Activated CD4-positive, alpha-beta memory T cell treated with anti-CD3 and anti-CD28 coated beads for 36 hours (primary cell): ENCODE measurements at regions not wholly inside any gene's neighbourhood (a gene's known extent, or its start where the extent isn't known, plus 50 kb on each side); places are given as distances from the start of the nearest gene placed in this dataset.

Experiments
- CTCF ChIA-PET: fragments of 350-600 bp; sonication (Branson Sonifier 250); formaldehyde crosslinking; loops from one replicate; lab custom pipeline; 2021; ENCODE audit warnings: antibody characterized with exemption, inconsistent platforms; lab: Charles Lee
- POLR2A ChIA-PET: fragments of 350-600 bp; sonication (Branson Sonifier 250); formaldehyde crosslinking; loops from one replicate; lab custom pipeline; 2021; ENCODE audit warnings: antibody characterized with exemption; lab: Charles Lee
- DNase-seq: peaks from one replicate; pipeline ENCODE4 v3.0.0-alpha.2; 2020
- H3K27ac Mint-ChIP-seq: one replicate; pipeline ENCODE4 v1.8.0; 2021; ENCODE audit warnings: mixed read lengths
- H3K27me3 Mint-ChIP-seq: one replicate; pipeline ENCODE4 v1.8.0; 2021; ENCODE audit warnings: mixed read lengths
- H3K36me3 Mint-ChIP-seq: one replicate; pipeline ENCODE4 v1.8.0; 2021; ENCODE audit warnings: mixed read lengths
- H3K4me1 Mint-ChIP-seq: one replicate; pipeline ENCODE4 v1.8.0; 2021; ENCODE audit warnings: low read depth, mixed read lengths
- H3K4me3 Mint-ChIP-seq: one replicate; pipeline ENCODE4 v1.8.0; 2021; ENCODE audit warnings: mild to moderate bottlenecking, mixed read lengths
- H3K9me3 Mint-ChIP-seq: one replicate; pipeline ENCODE4 v1.8.0; 2021; ENCODE audit warnings: mixed read lengths
- intact Hi-C: fragments of 100-400 bp; cut with micrococcal nuclease; formaldehyde crosslinking; loops from one replicate; pipeline ENCODE4 v1.15.1; 2023

GRCh38 chr1:201686714-201687455, 142.1 kb upstream of the IPO9 start:
- ChIA-PET POLR2A (no interaction called here), CTCF (interaction anchor here (1.1 kb wide), 1 partner anchor 127 kb away, joined by 4 read pairs; no protein-coding TSS in a partner anchor)
- Mint-ChIP-seq H3K4me3 (no peak overlapping the region), H3K27me3 (no peaks in the 10 kb centered on the region), H3K9me3 (no peaks in the 10 kb centered on the region), H3K4me1 (no peaks in the 10 kb centered on the region), H3K27ac (no peak overlapping the region), H3K36me3 (no peaks in the 10 kb centered on the region)
- no peak for DNase-seq
- intact Hi-C loops: no loop called here

- no peaks in the 10 kb centered on the region for H3K9me3 Mint-ChIP-seq
- no peak for DNase-seq
- intact Hi-C loops: no loop called here
- no peaks in the 10 kb centered on the region for H3K36me3 Mint-ChIP-seq
- H3K4me3 Mint-ChIP-seq: no peak overlapping the region
- no peaks in the 10 kb centered on the region for H3K4me1 Mint-ChIP-seq
- H3K27me3 Mint-ChIP-seq: no peaks in the 10 kb centered on the region
- H3K27ac Mint-ChIP-seq: no peak overlapping the region
- ChIA-PET POLR2A (no interaction called here), CTCF (interaction anchor here (1.0 kb wide), 1 partner anchor 15 kb away, joined by 3 read pairs; no protein-coding TSS in a partner anchor)
Measured at GRCh38 chr1:201688514-201688913, 140.4 kb upstream of the IPO9 start.

GRCh38 chr1:201689647-201690046, 139.3 kb upstream of the IPO9 start:
- H3K4me1 Mint-ChIP-seq: no peaks in the 10 kb centered on the region
- intact Hi-C loops: no loop called here
- no peak overlapping the region for H3K27ac Mint-ChIP-seq
- no peaks in the 10 kb centered on the region for H3K36me3 Mint-ChIP-seq
- no peak for DNase-seq
- H3K9me3 Mint-ChIP-seq: no peaks in the 10 kb centered on the region
- H3K4me3 Mint-ChIP-seq: no peak overlapping the region
- CTCF ChIA-PET: interaction anchor here (1.0 kb wide), 1 partner anchor 14 kb away, joined by 3 read pairs; no protein-coding TSS in a partner anchor
- no peaks in the 10 kb centered on the region for H3K27me3 Mint-ChIP-seq
- POLR2A ChIA-PET: no interaction called here

- ChIA-PET CTCF (no interaction called here), POLR2A (no interaction called here)
- H3K9me3 Mint-ChIP-seq: no peaks in the 10 kb centered on the region
Measured at GRCh38 chr1:201690528-201690927, 138.4 kb upstream of the IPO9 start.

GRCh38 chr1:201691716-201692554, 137.0 kb upstream of the IPO9 start:
- H3K9me3 Mint-ChIP-seq: no peaks in the 10 kb centered on the region
- H3K27ac Mint-ChIP-seq: no peak overlapping the region
- intact Hi-C loops: no loop called here
- no peaks in the 10 kb centered on the region for H3K4me1 Mint-ChIP-seq
- H3K36me3 Mint-ChIP-seq: no peaks in the 10 kb centered on the region
- ChIA-PET POLR2A (no interaction called here), CTCF (interaction anchor here (0.6 kb wide), 1 partner anchor 23 kb away, joined by 4 read pairs; no protein-coding TSS in a partner anchor)
- H3K27me3 Mint-ChIP-seq: no peaks in the 10 kb centered on the region
- DNase-seq: no peak
- H3K4me3 Mint-ChIP-seq: no peak overlapping the region

More at GRCh38 chr1:201690528-201690927, 138.4 kb upstream of the IPO9 start:
- no peaks in the 10 kb centered on the region for H3K36me3 Mint-ChIP-seq
- no peak for DNase-seq
- no peaks in the 10 kb centered on the region for H3K4me1 Mint-ChIP-seq
- H3K4me3 Mint-ChIP-seq: no peak overlapping the region
- intact Hi-C loops: no loop called here
- H3K27me3 Mint-ChIP-seq: no peaks in the 10 kb centered on the region
- no peak overlapping the region for H3K27ac Mint-ChIP-seq

GRCh38 chr1:201692555-201693394, 136.2 kb upstream of the IPO9 start:
- POLR2A ChIA-PET: no interaction called here
- H3K27ac Mint-ChIP-seq: no peak overlapping the region
- no peak for DNase-seq
- H3K27me3 Mint-ChIP-seq: no peaks in the 10 kb centered on the region
- no peak overlapping the region for H3K4me3 Mint-ChIP-seq
- intact Hi-C loops: no loop called here
- CTCF ChIA-PET: interaction anchor here (0.6 kb wide), 1 partner anchor 22 kb away, joined by 4 read pairs; no protein-coding TSS in a partner anchor
- no peaks in the 10 kb centered on the region for H3K36me3 Mint-ChIP-seq
- H3K4me1 Mint-ChIP-seq: no peaks in the 10 kb centered on the region
- H3K9me3 Mint-ChIP-seq: no peaks in the 10 kb centered on the region

GRCh38 chr1:201693890-201694607, 134.9 kb upstream of the IPO9 start:
- H3K27me3 Mint-ChIP-seq: no peaks in the 10 kb centered on the region
- H3K4me1 Mint-ChIP-seq: no peaks in the 10 kb centered on the region
- no peaks in the 10 kb centered on the region for H3K36me3 Mint-ChIP-seq
- no peaks in the 10 kb centered on the region for H3K9me3 Mint-ChIP-seq
- no peak overlapping the region for H3K4me3 Mint-ChIP-seq
- intact Hi-C loops: no loop called here
- ChIA-PET CTCF (interaction anchor here (0.7 to 1.5 kb wide), 2 partner anchors 10 to 16 kb away, joined by 3 to 6 read pairs; no protein-coding TSS in a partner anchor), POLR2A (no interaction called here)
- no peak overlapping the region for H3K27ac Mint-ChIP-seq
- no peak for DNase-seq

GRCh38 chr1:201694608-201695335, 134.2 kb upstream of the IPO9 start:
- no peak for DNase-seq
- Mint-ChIP-seq H3K27ac (no peak overlapping the region), H3K4me3 (no peak overlapping the region), H3K4me1 (no peaks in the 10 kb centered on the region), H3K36me3 (no peaks in the 10 kb centered on the region), H3K27me3 (no peaks in the 10 kb centered on the region), H3K9me3 (no peaks in the 10 kb centered on the region)
- ChIA-PET POLR2A (interaction anchor here (1.1 kb wide), 1 partner anchor 12 kb away, joined by 3 read pairs; no protein-coding TSS in a partner anchor), CTCF (interaction anchor here (0.7 to 1.5 kb wide), 2 partner anchors 9 to 15 kb away, joined by 3 to 6 read pairs; no protein-coding TSS in a partner anchor)
- intact Hi-C loops: no loop called here

- Mint-ChIP-seq H3K4me1 (no peaks in the 10 kb centered on the region), H3K36me3 (no peaks in the 10 kb centered on the region), H3K9me3 (no peaks in the 10 kb centered on the region), H3K4me3 (no peak overlapping the region), H3K27ac (no peak overlapping the region), H3K27me3 (no peaks in the 10 kb centered on the region)
- intact Hi-C loops: no loop called here
- POLR2A ChIA-PET: interaction anchor here (1.1 kb wide), 1 partner anchor 12 kb away, joined by 3 read pairs; no protein-coding TSS in a partner anchor
- CTCF ChIA-PET: interaction anchor here (1.5 kb wide), 1 partner anchor 14 kb away, joined by 6 read pairs; no protein-coding TSS in a partner anchor
- DNase-seq: no peak
Measured at GRCh38 chr1:201695607-201696006, 133.3 kb upstream of the IPO9 start.

- Mint-ChIP-seq H3K4me3 (no peak overlapping the region), H3K27ac (no peak overlapping the region), H3K27me3 (no peaks in the 10 kb centered on the region), H3K4me1 (no peaks in the 10 kb centered on the region), H3K36me3 (no peaks in the 10 kb centered on the region), H3K9me3 (no peaks in the 10 kb centered on the region)
- CTCF ChIA-PET: interaction anchor here (1.8 to 2.6 kb wide), 2 partner anchors 13 to 138 kb away, joined by 4 to 7 read pairs; no protein-coding TSS in a partner anchor
- POLR2A ChIA-PET: no interaction called here
- DNase-seq: no peak
- intact Hi-C loops: no loop called here
Measured at GRCh38 chr1:201696217-201696761, 132.7 kb upstream of the IPO9 start.
